PFSK-1 (cell line): ENCODE measurements at regions not wholly inside any gene's neighbourhood (a gene's known extent, or its start where the extent isn't known, plus 50 kb on each side); places are given as distances from the start of the nearest gene placed in this dataset.

Experiments
- FOXP2 ChIP-seq: optimal IDR thresholded peaks from 2 replicates; pipeline ENCODE3; 2011; ENCODE audit warnings: borderline replicate concordance, control low read depth, inconsistent platforms; ENCODE audit not compliant: insufficient read depth; ENCODE audit errors: extremely low read length, extremely low read depth
- POLR2AphosphoS5 ChIP-seq: IDR thresholded peaks from 2 replicates; pipeline ENCODE4 v1.6.1; 2012; ENCODE audit warnings: low read depth, mild to moderate bottlenecking, control low read depth, low read length, moderate library complexity
- REST ChIP-seq, 2 experiments: IDR thresholded peaks; 2 replicates each; pipeline versions ENCODE4 v1.6.1 to v1.8.0; 2011 to 2012; ENCODE audit warnings: low read depth in 2 of 2, low read length in 2 of 2, control low read depth in 1 of 2, inconsistent platforms in 1 of 2, mild to moderate bottlenecking in 1 of 2, moderate library complexity in 1 of 2; ENCODE audit not compliant: insufficient read depth in 1 of 2
- SIN3A ChIP-seq: IDR thresholded peaks from 2 replicates; pipeline ENCODE4 v1.6.1; 2012; ENCODE audit warnings: mild to moderate bottlenecking, low read length, moderate library complexity, borderline replicate concordance; ENCODE audit not compliant: insufficient read depth
- TAF1 ChIP-seq: IDR thresholded peaks from 2 replicates; pipeline ENCODE4 v1.6.1; 2012; ENCODE audit warnings: low read length, control low read depth, borderline replicate concordance; ENCODE audit not compliant: insufficient read depth

- TF ChIP-seq POLR2AphosphoS5 (no peak), TAF1 (no peak), SIN3A (no peak), REST (IDR thresholded peaks at IDR 0.05; ENCODE audit: insufficient read depth in 1 of 2, low read depth in 2 of 2, low read length in 2 of 2) (no peak), FOXP2 (no peak)
Observed at GRCh38 chr2:28696261-28696660, 55.4 kb upstream of the PPP1CB start.
